GM19397 (cell line): ENCODE measurements at regions not wholly inside any gene's neighbourhood (a gene's known extent, or its start where the extent isn't known, plus 50 kb on each side); places are given as distances from the start of the nearest gene placed in this dataset.
"Not testable (repeated sequence)": the region's sequence is repeated elsewhere in the genome, so short reads cannot be mapped to it uniquely, and the experiment has no call there.

Experiments used
- ATAC-seq: cut with Tn5 transposase; IDR thresholded peaks from one replicate; pipeline ENCODE4 v1.9.1; 2021; ENCODE audit warnings: mild to moderate bottlenecking, moderate library complexity; ENCODE audit not compliant: unreplicated experiment

DNA sequence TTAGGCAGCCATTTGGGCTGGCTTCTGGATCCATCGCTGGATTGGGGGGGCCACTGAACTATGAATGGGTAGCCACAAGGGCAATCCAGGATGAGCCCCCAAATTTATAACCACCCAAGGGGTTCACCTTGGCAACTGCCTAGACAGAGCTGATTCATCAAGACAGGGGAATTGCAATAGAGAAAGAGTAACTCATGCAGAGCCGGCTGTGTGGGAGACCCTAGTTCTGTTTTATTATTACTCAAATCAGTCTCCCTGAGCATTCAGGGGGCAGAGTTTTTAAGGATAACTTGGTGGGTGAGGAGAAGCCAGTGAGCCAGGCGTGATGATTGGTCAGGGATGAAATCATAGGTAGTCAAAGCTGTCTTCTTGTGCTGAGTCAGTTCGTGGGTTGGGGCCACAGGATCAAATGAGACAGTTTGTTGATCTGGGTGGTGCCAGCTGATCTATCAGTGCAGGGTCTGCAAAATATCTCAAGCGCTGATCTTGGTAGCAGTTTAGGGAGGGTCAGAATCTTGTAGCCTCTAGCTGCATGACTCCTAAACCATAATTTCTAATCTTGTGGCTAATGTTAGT is 57.9 kb downstream of the DNAJB9 start:
- no peak for ATAC-seq

DNA sequence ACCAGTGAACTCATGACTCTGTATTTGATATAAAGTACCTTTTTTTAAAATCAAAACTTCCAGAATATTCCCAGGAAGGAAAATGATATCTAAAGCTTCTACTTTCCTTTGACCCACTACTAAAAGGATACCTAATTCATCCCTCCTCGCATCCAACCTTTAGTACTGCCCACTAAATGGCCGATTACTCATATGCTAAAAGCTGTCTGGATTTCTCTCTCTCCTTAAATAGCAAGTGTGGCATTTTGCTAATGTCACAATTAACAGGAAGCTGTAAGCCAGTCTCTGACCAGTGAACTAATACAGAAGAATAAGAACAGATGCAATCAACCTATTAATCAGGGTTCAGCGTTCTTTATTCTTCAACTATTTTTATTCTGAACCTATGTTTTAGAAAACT is 59.0 kb downstream of the DNAJB9 start:
- no peak for ATAC-seq

DNA sequence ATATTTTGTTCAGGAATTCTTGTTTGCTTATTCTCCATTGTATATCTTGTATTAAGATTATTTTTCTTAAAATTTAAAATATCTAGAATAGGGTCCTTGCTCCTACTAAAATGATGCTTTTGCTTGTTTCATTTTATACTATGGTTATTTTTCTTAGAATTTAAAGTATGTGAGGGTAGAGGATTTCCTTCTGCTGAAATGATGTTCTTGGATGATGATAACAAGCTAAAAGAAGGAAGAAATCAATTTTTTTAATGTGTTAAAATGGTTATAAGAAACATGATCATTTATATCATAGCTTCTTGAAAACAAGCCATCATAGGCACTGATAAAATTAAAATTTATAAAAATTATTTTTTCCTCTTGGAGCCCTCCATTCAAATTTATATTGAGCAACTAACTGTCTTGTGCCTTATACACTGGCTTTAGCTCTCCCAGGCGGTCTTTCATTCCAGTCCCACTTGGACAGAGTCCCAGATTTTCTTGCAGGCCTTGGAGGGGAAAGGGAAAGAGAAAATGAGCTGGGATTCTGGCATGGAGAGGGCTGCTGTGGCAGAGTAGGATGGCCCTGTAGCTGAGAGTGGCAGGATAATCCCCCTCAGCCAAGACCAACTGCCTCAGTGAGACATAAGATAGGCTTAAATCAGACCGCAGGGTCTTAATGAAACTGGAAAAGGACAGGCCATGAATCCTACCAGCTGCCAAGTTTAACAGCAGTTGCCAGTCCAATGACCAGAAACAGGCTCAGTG is 60.2 kb downstream of the DNAJB9 start:
- ATAC-seq, result no peak

DNA sequence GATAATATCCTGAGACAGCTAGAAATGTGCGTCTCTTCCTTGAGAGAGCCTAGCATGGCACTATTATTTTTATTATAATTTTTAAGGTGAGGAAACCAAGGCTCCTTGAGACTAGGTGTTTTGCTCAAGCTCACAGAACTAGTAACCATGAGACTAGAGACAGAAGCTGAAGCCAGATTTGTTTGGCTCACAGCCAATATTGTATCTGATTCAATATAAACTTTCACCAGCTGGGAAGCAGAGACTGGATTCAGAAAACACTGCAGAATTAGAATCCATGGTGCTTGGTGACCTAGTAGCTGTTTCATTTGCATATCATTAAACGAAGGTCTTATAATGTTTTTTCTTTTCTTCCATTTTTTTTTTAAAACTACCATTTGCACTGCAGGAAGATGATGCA is 64.4 kb downstream of the DNAJB9 start:
- no peak for ATAC-seq

DNA sequence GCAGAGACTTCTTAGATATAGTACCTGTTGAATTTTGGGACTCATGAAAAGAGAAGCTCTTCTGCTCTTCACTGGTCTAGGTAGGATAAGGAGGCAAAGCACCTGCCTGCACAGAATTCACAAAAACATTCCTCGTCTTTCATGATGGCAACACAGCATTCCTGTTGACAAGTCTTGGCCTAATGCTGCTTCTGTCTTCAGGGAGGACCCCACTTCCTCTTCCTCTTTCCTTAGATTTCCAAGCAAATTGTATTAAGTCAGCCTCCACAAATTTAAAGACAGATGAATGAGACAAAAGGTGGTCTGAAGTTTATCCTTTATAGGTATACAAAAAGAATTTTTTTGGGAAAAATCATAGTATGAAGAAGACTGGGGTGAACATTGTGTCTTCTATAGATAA is 64.9 kb downstream of the DNAJB9 start:
- no peak for ATAC-seq

DNA sequence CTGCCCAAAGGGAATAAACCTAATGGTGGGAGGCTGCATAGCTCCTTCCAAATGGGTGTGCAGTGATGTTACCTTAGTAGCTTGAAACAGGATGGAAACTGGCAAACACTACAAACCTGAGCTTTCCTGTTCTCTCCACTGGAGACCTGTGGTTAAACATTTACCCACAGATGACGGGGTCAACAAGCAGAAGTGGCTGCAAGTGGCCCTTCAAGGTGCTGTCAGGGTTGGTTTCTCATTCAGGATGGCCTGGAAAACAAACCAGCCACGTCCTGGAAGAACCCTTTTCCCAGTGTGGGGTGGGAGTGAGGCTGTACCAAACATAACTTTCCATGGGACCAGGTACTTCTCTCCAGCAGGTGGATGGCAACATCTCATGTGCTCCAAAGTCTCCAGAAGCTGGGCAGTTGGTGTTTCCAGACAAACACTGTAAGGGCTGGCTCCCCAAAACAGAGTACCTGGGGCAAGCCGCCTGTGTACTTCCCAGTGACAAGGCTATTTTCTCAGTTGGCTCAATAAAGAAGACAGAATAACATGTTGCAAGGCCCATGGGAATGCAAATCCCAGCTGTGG is 67.5 kb downstream of the DNAJB9 start:
- no peak for ATAC-seq

DNA sequence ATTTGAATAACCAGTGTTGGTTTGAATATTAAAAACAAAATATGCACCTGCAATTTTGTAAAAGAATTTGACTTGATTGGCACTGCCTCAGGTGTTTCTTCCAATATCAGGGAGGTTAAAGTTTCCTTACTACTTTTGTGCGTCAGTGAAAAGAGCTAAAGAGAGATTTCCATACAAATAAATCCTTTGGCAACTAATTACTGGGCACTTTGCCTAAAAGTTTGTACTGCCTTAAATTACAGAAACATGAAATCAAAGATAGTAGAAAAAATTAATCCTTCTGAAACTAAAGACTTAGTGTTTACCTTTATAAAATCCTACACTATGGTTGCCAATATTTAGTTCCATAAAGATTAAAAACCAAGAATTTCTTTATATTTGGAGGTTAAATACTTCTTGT is 72.5 kb downstream of the DNAJB9 start:
- no peak for ATAC-seq

DNA sequence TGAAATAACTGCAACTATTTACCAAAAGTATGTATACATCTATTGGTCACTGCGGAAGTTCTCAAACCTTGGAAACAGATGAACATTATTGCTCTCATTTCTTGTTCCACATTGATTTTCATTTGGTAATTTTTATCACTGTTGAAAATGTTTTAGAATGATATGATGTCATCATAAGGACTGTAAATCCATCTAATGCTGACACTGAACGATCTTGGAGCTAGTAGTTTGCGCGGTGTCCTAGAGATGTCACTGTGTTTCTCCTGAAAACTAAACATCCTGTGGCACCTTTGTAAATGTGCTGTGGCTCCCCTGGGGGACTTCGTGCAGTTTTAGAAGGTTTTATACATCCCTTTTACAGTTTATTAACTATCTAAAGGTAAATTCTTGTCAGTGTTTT is 73.5 kb downstream of the DNAJB9 start:
- ATAC-seq, result no peak

DNA sequence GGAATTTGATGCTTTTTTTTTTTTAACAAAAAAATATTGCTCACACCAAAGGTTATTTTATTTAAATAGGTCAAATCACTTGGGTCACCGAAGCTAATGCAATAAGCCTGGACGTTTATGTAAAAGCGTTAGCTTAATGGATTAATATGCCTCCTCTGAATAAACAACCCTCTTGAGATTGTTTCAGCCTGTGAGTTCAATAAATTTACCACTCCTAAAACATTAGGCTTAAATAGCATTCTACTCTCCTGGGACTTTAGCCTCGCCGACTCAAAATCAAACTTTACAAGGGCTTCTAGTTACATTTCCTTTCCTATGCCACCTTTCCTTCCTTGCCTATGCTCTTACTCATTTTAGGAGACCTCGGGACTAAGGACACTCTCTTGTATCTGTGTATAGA is 79.3 kb downstream of the DNAJB9 start:
- ATAC-seq, result no peak

DNA sequence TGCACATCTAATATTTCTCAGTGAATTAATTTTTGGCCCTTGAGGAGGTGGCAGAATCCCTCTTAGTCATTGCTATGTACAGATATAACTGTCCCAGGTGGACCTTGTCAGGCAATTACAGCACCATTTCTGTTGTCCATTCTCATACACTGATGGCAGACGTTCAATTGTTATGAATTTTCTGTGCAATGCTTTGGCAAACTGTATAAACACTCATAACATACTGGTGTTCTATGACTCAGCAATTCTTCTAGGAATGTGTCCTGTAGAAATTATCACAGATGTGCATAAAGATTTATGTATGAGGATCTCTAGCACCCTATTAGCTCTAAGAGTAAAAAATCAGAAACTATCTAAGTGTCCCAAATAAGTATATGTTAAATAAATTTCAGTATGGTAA is 80.8 kb downstream of the DNAJB9 start:
- ATAC-seq, result no peak

DNA sequence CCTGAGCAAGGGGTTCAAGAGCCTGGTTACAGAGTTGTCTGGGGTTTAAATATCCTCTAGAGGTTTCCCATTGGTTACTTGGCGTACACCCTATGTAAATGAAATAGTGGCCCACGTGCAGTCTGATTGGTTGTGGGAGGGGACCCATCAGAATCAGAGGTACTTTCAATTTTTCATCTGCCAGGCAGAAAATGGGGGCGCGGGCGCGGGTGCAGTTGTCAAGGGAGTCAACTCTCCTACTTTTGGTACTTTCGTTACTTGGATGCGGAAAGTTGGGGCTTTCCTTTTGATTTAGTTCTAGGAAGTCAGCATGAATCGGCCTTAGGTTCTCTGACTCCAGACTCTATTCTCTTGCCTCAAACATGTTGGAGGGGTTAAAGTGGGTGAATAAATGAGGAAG is 83.2 kb downstream of the DNAJB9 start:
- ATAC-seq, result no peak

DNA sequence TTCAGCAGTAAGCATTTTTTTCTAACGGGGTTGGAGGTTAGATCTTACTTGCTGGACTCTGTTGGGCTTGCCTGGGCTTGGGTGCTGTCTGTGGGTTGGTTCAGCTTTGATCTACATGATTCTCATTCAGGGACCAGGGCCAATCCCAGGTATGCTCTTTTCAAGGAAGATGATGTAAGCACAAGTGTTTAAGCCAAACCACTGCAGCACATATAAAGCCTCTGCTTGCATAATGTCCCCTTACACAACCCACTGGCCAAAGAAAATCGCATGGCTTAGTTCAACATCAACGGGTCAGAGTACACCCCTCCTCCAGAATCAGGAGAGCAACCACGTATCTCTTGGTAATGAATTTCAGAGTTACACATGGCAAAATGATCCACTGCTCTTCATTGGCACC is 83.9 kb downstream of the DNAJB9 start:
- no peak for ATAC-seq

DNA sequence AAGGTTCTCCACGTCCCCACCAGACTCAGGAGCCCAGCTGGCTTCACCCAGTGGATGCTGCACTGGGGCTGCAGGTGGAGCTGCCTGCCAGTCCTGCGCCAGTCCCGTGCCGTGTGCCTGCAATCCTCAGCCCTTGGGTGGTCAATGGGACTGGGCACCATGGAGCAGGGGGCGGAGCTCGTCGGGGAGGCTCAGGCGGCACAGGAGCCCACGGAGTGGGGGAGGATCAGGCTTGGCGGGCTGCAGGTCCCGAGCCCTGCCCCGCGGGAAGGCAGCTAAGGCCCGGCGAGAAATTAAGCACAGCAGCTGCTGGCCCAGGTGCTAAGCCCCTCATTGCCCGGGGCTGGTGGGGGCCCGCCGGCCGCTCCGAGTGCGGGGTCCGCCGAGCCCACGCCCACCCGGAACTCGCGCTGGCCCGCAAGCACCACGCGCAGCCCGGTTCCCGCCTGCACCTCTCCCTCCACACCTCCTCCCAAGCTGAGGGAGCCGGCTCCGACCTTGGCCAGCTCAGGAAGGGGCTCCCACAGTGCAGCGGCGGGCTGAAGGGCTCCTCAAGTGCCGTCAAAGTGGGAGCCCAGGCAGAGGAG is 87.6 kb downstream of the DNAJB9 start:
- ATAC-seq, result not testable (repeated sequence)

DNA sequence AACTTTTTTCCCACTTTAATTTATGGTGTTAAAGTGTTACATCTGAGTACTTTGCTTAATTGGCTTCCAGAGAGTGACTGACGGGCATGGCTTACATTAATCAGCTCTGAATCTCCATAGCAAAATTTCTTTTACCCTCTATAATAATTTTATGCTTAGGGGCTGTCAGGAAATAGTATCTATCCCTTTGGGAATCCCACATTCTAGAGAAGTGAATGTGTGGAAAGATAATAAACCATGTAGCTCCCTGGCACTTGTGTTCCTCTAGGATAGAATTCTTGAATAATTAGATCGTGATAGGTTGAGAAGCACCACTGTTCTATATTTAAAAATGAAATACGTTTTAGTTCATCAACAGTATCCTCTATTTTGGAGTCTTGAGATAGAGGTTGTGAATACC is 89.6 kb downstream of the DNAJB9 start:
- no peak for ATAC-seq

DNA sequence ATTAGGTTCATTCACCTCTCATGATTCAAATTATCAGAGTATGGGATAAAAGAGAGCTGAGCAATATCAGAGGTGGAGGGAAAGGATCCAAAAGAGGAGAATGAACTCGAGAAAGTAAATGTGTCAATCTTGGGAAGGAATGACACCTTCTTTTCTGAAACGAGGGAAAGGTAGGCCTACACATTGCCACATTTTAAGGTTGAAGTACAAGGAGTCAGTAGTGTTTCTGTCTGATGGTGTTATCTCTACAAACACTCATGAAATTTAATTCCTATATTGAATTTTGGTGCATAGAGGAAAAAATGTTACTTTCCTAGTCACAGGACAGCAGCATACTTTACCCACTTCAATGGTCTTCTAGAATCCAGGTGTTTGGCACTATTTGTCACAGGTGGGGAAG is 90.2 kb downstream of the DNAJB9 start:
- ATAC-seq, result no peak

DNA sequence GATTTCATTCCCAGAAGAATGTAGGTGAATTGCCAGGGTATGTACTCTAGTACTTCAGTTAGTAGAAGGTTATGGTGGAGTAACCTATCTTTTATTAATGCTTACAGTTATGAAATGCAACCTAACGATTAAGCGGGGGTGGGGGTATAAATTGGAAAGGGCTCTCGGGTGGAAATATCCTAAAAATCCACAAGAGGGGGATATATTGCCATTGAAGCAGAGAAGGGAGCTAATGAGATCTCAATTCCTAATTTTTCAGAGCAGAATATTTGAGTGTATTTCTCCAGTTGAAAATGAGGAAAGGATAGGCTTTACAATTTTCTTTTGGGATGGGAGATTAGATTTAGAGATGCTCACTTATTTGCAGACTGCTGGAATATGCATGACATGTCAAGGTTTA is 90.8 kb downstream of the DNAJB9 start:
- ATAC-seq, result no peak

DNA sequence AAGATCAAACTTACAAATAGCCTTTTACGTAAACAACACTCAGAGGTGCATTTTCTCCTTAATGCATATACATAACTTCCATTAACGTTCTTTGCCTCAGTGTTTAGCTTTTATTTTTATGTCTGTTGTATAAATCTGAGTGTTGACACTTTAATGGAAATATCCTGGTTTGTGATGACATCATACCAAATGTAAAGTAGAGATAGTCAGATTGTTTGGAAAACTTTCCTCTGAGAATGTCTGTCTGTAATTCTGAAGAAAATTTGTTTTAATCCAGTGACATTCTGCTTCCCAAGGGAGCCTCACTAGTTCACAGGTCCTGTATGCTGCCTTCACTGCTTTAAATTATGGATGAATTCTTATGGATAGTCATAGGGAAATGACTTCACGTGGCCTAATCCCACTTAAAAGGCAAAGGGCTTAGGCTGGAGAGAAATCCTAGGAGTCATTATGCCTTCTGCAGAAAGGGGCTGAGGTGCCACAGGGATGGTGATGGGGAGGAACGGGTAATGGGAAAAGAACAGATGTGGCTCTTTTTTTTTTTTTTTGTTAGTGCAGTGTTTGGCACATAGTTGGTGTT is 93.2 kb downstream of the DNAJB9 start:
- ATAC-seq, result no peak

DNA sequence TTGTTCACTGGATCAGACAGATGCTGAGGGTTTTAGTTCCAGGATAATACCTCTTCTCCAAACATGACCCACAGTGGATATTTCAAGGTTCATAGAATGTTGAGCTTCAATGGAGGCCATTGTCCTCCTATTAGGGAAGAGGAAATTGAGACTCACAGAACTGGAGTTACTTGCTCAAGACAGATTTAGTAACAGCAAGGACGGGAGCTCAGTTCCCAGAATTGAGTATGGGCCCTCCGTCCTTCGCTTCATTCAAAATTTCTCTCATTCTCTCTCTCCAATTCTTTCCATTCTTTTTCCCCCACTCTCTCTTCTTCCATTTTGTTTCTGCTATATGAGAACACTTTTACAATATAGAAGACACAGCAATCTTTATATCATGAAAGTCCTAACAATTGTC is 94.0 kb downstream of the DNAJB9 start:
- ATAC-seq, result no peak

DNA sequence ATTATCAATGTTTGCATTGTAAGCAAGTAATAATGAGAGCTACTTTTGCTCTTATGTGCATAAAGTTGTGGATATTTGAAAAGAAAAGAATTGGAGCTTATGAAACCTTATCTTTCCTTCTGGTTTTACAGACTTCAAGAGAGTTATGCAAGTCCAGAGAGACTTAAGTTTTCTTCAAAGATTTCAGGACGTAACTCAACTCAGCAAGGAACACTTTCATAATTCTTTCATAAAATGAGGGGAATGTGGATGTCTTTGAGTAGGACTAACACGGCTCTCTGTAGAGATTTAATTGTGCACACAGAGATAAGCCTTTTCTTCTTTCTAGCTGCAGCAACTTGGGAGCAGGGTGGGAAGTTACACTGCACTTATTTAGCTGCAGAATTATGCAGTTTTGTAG is 97.5 kb downstream of the DNAJB9 start:
- no peak for ATAC-seq

DNA sequence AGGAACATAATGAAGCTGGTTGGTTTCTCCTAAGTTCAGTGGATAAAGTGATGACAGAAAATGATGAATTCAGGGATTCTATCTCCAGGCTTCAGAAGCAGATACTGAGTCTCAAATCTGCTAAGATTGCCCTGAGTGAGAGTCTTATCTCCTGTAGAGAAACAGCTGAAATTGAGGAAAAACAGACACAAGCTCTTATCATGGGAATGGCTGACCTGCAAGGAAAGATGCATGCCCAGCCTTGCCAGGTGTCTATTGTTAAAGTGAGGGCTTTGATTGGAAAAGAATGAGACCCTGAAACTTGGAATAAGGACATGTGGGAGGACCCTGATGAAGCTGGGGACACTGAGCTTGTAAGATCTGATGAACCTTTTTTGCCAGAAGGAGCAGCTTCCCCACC is 100.3 kb downstream of the DNAJB9 start:
- no peak for ATAC-seq

DNA sequence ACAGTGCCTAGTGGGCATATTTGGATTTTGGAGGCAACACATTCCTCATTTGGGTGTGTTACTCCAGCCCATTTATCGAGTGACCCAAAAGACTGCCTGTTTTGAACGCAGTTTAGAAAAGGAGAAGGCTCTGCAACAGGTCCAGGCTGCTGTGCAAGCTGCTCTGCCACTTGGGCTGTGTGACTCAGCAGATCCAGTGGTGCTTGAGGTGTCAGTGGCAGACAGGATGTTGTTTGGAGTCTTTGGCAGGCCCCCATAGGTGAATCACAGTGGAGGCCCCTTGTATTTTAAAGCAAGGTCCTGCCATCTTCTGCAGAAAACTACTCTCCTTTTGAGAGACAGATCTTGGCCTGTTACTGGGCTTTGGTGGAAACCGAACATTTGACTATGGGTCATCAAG is 104.0 kb downstream of the DNAJB9 start:
- not testable (repeated sequence) for ATAC-seq

DNA sequence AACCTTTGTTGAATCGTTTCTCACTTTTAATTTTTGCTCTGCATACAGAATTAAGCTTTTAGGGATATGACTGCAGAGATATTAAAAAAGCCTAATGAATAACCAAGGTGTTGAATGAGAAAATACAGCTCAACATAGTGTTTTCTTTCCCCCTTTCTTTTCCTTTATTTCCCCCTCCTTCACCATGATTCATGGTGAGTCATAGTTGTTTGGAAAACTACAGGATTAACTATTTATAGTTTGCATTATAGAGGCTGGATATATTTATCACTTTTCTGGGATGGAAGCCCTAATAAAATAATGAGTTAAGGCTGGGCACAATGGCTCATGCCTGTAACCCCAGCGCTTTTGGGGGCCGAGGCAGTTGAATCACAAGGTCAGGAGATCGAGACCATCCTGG is 115.0 kb downstream of the DNAJB9 start:
- ATAC-seq, result no peak
